Bronchial epithelial cell (primary cell): ENCODE measurements at regions not wholly inside any gene's neighbourhood (a gene's known extent, or its start where the extent isn't known, plus 50 kb on each side); places are given as distances from the start of the nearest gene placed in this dataset.

ENCODE experiments used
- DNase-seq: peaks from one replicate; pipeline ENCODE4 v3.0.0-alpha.2; 2010; ENCODE audit warnings: low read depth
- FAIRE-seq: peaks from 2 replicates; lab custom pipeline; 2011; peaks lifted over from hg19 to GRCh38; lab: Jason Lieb, UNC
- H3K27me3 ChIP-seq: 2 replicates; pipeline ENCODE4 v1.5.1; 2011; ENCODE audit warnings: low read length; ENCODE audit not compliant: control insufficient read depth, insufficient read depth
- H3K36me3 ChIP-seq: 2 replicates; pipeline ENCODE4 v1.5.1; 2011; ENCODE audit warnings: low read length; ENCODE audit not compliant: control insufficient read depth, insufficient read depth
- H3K4me3 ChIP-seq: 2 replicates; pipeline ENCODE4 v1.5.1; 2011; ENCODE audit warnings: mild to moderate bottlenecking, low read depth, low read length, control low read depth
- TF ChIP-seq, protein P1 (sequence below): IDR thresholded peaks from 2 replicates; pipeline ENCODE4 v1.5.1; 2011; ENCODE audit warnings: mild to moderate bottlenecking, moderate library complexity, low read length, control low read depth, inconsistent platforms; ENCODE audit not compliant: insufficient read depth, severe bottlenecking

- FAIRE-seq = no peak
- Histone ChIP-seq H3K36me3 (no peaks in the 10 kb centered on the region), H3K4me3 (no peak overlapping the region), H3K27me3 (no peaks in the 10 kb centered on the region)
- DNase-seq = no peak
- TF ChIP-seq, protein P1, sequence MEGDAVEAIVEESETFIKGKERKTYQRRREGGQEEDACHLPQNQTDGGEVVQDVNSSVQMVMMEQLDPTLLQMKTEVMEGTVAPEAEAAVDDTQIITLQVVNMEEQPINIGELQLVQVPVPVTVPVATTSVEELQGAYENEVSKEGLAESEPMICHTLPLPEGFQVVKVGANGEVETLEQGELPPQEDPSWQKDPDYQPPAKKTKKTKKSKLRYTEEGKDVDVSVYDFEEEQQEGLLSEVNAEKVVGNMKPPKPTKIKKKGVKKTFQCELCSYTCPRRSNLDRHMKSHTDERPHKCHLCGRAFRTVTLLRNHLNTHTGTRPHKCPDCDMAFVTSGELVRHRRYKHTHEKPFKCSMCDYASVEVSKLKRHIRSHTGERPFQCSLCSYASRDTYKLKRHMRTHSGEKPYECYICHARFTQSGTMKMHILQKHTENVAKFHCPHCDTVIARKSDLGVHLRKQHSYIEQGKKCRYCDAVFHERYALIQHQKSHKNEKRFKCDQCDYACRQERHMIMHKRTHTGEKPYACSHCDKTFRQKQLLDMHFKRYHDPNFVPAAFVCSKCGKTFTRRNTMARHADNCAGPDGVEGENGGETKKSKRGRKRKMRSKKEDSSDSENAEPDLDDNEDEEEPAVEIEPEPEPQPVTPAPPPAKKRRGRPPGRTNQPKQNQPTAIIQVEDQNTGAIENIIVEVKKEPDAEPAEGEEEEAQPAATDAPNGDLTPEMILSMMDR = no peak
Measured at GRCh38 chr21:35905096-35905962, 155.0 kb downstream of the SETD4 start.

- H3K27me3 ChIP-seq = no peaks in the 10 kb centered on the region
- DNase-seq = no peak
- no peaks in the 10 kb centered on the region for H3K36me3 ChIP-seq
- no peak for FAIRE-seq
- TF ChIP-seq, protein P1 = no peak
- no peak overlapping the region for H3K4me3 ChIP-seq
Measured at GRCh38 chr21:35900539-35900938, 159.8 kb downstream of the SETD4 start.

- Histone ChIP-seq H3K4me3 (no peak overlapping the region), H3K36me3 (no peaks in the 10 kb centered on the region), H3K27me3 (no peaks in the 10 kb centered on the region)
- TF ChIP-seq, protein P1 = no peak
- FAIRE-seq (no peak), DNase-seq (no peak)
Measured at GRCh38 chr21:35896060-35896459, 164.3 kb downstream of the SETD4 start.

GRCh38 chr21:35895598-35895997 is 164.7 kb downstream of the SETD4 start:
- DNase-seq (no peak), FAIRE-seq (no peak)
- H3K4me3 ChIP-seq = no peak overlapping the region
- H3K36me3 ChIP-seq = no peaks in the 10 kb centered on the region
- TF ChIP-seq, protein P1 = no peak
- H3K27me3 ChIP-seq = no peaks in the 10 kb centered on the region

GRCh38 chr21:35893156-35893555 is 167.2 kb downstream of the SETD4 start:
- TF ChIP-seq, protein P1 = no peak
- FAIRE-seq (no peak), DNase-seq (no peak)
- H3K4me3 ChIP-seq = no peak overlapping the region
- no peaks in the 10 kb centered on the region for H3K27me3 ChIP-seq
- no peaks in the 10 kb centered on the region for H3K36me3 ChIP-seq
